SK-N-SH treated with all-trans-retinoic acid at 6 μM for 48 hours (cell line): ENCODE measurements at regions not wholly inside any gene's neighbourhood (a gene's known extent, or its start where the extent isn't known, plus 50 kb on each side); places are given as distances from the start of the nearest gene placed in this dataset.

ENCODE experiments used
- ATAC-seq: fragments of 200-7000 bp; cut with Tn5 transposase; 3 replicates; pipeline ENCODE4 v1.9.1; 2020; ENCODE audit warnings: mild to moderate bottlenecking, moderate library complexity
- ARNTL ChIP-seq: fragments of 450-650 bp; formaldehyde crosslinking; IDR thresholded peaks from 2 replicates; pipeline ENCODE4 v1.5.0; 2020; ENCODE audit warnings: low read depth, mild to moderate bottlenecking, moderate library complexity, borderline replicate concordance
- BACH2 ChIP-seq: fragments of 250-450 bp; sonication (Bioruptor Pico); IDR thresholded peaks from 2 replicates; pipeline ENCODE4 v1.9.0; 2021; ENCODE audit warnings: mild to moderate bottlenecking, borderline replicate concordance
- ESRRG ChIP-seq: fragments of 250-450 bp; sonication (Bioruptor Pico); IDR thresholded peaks from 2 replicates; pipeline ENCODE4 v1.6.1; 2021; ENCODE audit warnings: mild to moderate bottlenecking
- GLIS3 ChIP-seq: fragments of 250-450 bp; sonication (Bioruptor Pico); IDR thresholded peaks from 2 replicates; pipeline ENCODE4 v1.5.0; 2020; ENCODE audit warnings: mild to moderate bottlenecking, moderate library complexity
- ISL1 ChIP-seq: fragments of 250-450 bp; sonication (Bioruptor Pico); IDR thresholded peaks from 2 replicates; pipeline ENCODE4 v2.1.2; 2022; ENCODE audit warnings: mild to moderate bottlenecking, moderate library complexity
- RARB ChIP-seq: fragments of 250-450 bp; sonication (Bioruptor Pico); IDR thresholded peaks from 2 replicates; pipeline ENCODE4 v1.8.0; 2021; ENCODE audit warnings: mild to moderate bottlenecking, moderate library complexity
- SNAI2 ChIP-seq: fragments of 250-450 bp; sonication (Bioruptor Pico); IDR thresholded peaks from 2 replicates; pipeline ENCODE4 v1.5.0; 2020; ENCODE audit warnings: mild to moderate bottlenecking, moderate library complexity
- TCF4 ChIP-seq: fragments of 250-450 bp; sonication (Bioruptor Pico); IDR thresholded peaks from 2 replicates; pipeline ENCODE4 v1.8.0; 2021; ENCODE audit warnings: mild to moderate bottlenecking, moderate library complexity, borderline replicate concordance
- TOX ChIP-seq: fragments of 250-450 bp; sonication (Bioruptor Pico); IDR thresholded peaks from 2 replicates; pipeline ENCODE4 v1.8.0; 2021; ENCODE audit warnings: mild to moderate bottlenecking, moderate library complexity, borderline replicate concordance
- ZC3H10 ChIP-seq: fragments of 250-450 bp; sonication (Bioruptor Pico); IDR thresholded peaks from 2 replicates; pipeline ENCODE4 v1.5.1; 2021; ENCODE audit warnings: mild to moderate bottlenecking, moderate library complexity
- ZFP3 ChIP-seq: fragments of 250-450 bp; sonication (Bioruptor Pico); IDR thresholded peaks from 2 replicates; pipeline ENCODE4 v1.5.0; 2020; ENCODE audit warnings: mild to moderate bottlenecking, moderate library complexity
- ZFP30 ChIP-seq: fragments of 450-650 bp; formaldehyde crosslinking; IDR thresholded peaks from 2 replicates; pipeline ENCODE4 v1.5.0; 2022; ENCODE audit warnings: mild to moderate bottlenecking, moderate library complexity
- ZNF565 ChIP-seq: fragments of 450-650 bp; formaldehyde crosslinking; conservative IDR thresholded peaks from 2 replicates; pipeline ENCODE4 v1.5.0; 2020; ENCODE audit warnings: low read depth, mild to moderate bottlenecking, moderate library complexity
- ZNF70 ChIP-seq: fragments of 450-650 bp; formaldehyde crosslinking; IDR thresholded peaks from 2 replicates; pipeline ENCODE4 v1.5.0; 2020; ENCODE audit warnings: mild to moderate bottlenecking, moderate library complexity
- ZNF8 ChIP-seq: fragments of 450-650 bp; formaldehyde crosslinking; IDR thresholded peaks from 2 replicates; pipeline ENCODE4 v1.5.0; 2020; ENCODE audit warnings: mild to moderate bottlenecking, moderate library complexity
- TF ChIP-seq, protein P1 (sequence below): fragments of 250-450 bp; sonication (Bioruptor Pico); IDR thresholded peaks from 2 replicates; pipeline ENCODE4 v1.8.0; 2020; ENCODE audit warnings: mild to moderate bottlenecking, moderate library complexity, borderline replicate concordance
- TF ChIP-seq, protein P2 (sequence below): fragments of 250-450 bp; sonication (Bioruptor Pico); IDR thresholded peaks from 2 replicates; pipeline ENCODE4 v1.5.0; 2020; ENCODE audit warnings: mild to moderate bottlenecking, moderate library complexity
- TF ChIP-seq, protein P3 (sequence below): fragments of 250-450 bp; sonication (Bioruptor Pico); IDR thresholded peaks from 2 replicates; pipeline ENCODE4 v1.5.1; 2020; ENCODE audit warnings: low read depth, mild to moderate bottlenecking, moderate library complexity
- TF ChIP-seq, protein P4 (sequence below): fragments of 250-450 bp; sonication (Bioruptor Pico); IDR thresholded peaks from 2 replicates; pipeline ENCODE4 v1.5.1; 2021; ENCODE audit warnings: mild to moderate bottlenecking, moderate library complexity
- TF ChIP-seq, protein P5 (sequence below): fragments of 250-450 bp; sonication (Bioruptor Pico); IDR thresholded peaks from 2 replicates; pipeline ENCODE4 v1.8.0; 2021; ENCODE audit warnings: low read depth, mild to moderate bottlenecking, moderate library complexity, borderline replicate concordance

DNA sequence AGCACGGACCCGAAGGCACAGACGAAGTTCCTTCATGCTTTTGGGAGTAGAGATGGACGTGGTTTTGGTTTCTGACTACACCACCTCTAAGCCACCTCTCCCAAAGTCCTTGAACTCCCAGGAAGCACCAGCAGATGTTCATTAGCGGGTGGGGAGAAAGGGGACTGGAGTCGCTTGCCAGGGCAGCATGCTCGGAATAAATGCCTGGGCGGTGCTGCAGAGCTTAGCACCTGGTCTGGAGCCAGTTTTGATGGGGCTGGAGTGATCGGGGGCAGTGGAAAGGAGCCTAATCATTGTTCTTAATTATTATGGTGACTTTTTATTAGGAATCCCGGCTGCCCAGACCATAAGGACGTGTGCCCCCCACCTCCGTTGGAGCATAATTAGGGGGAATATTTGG is 220.8 kb downstream of the TFCP2L1 start:
- ATAC-seq: no peak

DNA sequence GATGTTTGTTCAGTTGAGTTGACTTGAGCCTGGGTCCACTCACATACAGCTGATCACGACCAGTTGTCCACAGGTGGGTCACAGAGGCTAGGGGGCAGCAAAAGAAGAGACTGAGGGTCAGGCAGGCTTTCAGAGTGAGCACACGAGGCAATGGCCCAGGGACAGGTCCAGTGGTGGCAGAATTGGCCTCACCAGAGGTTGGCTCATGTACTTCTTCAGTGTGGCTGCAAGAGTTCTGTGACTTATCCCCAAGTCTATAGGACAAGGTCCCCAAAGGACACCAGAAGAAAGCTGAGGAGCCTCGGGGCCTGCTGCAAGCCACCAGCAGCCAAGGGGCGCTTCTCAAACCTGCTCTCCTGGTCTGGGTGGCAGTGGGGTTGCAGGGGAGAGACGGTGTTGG is 219.8 kb downstream of the TFCP2L1 start:
- ATAC-seq: no peak
- TF ChIP-seq, protein P1, sequence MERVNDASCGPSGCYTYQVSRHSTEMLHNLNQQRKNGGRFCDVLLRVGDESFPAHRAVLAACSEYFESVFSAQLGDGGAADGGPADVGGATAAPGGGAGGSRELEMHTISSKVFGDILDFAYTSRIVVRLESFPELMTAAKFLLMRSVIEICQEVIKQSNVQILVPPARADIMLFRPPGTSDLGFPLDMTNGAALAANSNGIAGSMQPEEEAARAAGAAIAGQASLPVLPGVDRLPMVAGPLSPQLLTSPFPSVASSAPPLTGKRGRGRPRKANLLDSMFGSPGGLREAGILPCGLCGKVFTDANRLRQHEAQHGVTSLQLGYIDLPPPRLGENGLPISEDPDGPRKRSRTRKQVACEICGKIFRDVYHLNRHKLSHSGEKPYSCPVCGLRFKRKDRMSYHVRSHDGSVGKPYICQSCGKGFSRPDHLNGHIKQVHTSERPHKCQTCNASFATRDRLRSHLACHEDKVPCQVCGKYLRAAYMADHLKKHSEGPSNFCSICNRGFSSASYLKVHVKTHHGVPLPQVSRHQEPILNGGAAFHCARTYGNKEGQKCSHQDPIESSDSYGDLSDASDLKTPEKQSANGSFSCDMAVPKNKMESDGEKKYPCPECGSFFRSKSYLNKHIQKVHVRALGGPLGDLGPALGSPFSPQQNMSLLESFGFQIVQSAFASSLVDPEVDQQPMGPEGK (CRISPR knock-in tag): no peak
- no peak for TF ChIP-seq GLIS3 (CRISPR knock-in tag)
- no peak for TF ChIP-seq ZNF70 (CRISPR knock-in tag)
- no peak for TF ChIP-seq TOX (CRISPR knock-in tag)
- TF ChIP-seq, protein P2, sequence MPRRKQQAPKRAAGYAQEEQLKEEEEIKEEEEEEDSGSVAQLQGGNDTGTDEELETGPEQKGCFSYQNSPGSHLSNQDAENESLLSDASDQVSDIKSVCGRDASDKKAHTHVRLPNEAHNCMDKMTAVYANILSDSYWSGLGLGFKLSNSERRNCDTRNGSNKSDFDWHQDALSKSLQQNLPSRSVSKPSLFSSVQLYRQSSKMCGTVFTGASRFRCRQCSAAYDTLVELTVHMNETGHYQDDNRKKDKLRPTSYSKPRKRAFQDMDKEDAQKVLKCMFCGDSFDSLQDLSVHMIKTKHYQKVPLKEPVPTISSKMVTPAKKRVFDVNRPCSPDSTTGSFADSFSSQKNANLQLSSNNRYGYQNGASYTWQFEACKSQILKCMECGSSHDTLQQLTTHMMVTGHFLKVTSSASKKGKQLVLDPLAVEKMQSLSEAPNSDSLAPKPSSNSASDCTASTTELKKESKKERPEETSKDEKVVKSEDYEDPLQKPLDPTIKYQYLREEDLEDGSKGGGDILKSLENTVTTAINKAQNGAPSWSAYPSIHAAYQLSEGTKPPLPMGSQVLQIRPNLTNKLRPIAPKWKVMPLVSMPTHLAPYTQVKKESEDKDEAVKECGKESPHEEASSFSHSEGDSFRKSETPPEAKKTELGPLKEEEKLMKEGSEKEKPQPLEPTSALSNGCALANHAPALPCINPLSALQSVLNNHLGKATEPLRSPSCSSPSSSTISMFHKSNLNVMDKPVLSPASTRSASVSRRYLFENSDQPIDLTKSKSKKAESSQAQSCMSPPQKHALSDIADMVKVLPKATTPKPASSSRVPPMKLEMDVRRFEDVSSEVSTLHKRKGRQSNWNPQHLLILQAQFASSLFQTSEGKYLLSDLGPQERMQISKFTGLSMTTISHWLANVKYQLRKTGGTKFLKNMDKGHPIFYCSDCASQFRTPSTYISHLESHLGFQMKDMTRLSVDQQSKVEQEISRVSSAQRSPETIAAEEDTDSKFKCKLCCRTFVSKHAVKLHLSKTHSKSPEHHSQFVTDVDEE (CRISPR knock-in tag): no peak
- TF ChIP-seq ZC3H10 (CRISPR knock-in tag): no peak

More for the DNA sequence above, 220.8 kb downstream of the TFCP2L1 start:
- TF ChIP-seq, protein P3, sequence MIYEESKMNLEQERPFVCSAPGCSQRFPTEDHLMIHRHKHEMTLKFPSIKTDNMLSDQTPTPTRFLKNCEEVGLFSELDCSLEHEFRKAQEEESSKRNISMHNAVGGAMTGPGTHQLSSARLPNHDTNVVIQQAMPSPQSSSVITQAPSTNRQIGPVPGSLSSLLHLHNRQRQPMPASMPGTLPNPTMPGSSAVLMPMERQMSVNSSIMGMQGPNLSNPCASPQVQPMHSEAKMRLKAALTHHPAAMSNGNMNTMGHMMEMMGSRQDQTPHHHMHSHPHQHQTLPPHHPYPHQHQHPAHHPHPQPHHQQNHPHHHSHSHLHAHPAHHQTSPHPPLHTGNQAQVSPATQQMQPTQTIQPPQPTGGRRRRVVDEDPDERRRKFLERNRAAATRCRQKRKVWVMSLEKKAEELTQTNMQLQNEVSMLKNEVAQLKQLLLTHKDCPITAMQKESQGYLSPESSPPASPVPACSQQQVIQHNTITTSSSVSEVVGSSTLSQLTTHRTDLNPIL (CRISPR knock-in tag): no peak
- TF ChIP-seq TCF4 (CRISPR knock-in tag) (no peak), ZC3H10 (CRISPR knock-in tag) (no peak), ZNF70 (CRISPR knock-in tag) (no peak), SNAI2 (CRISPR knock-in tag) (no peak), ZFP30 (CRISPR knock-in tag) (no peak), ARNTL (CRISPR knock-in tag) (no peak), ZFP3 (CRISPR knock-in tag) (no peak), ZNF565 (CRISPR knock-in tag) (no peak), GLIS3 (CRISPR knock-in tag) (no peak), BACH2 (CRISPR knock-in tag) (no peak), ISL1 (no peak), ZNF8 (no peak), RARB (CRISPR knock-in tag) (no peak), TOX (CRISPR knock-in tag) (no peak), ESRRG (no peak)
- TF ChIP-seq, protein P2 (CRISPR knock-in tag): no peak
- TF ChIP-seq, protein P4, sequence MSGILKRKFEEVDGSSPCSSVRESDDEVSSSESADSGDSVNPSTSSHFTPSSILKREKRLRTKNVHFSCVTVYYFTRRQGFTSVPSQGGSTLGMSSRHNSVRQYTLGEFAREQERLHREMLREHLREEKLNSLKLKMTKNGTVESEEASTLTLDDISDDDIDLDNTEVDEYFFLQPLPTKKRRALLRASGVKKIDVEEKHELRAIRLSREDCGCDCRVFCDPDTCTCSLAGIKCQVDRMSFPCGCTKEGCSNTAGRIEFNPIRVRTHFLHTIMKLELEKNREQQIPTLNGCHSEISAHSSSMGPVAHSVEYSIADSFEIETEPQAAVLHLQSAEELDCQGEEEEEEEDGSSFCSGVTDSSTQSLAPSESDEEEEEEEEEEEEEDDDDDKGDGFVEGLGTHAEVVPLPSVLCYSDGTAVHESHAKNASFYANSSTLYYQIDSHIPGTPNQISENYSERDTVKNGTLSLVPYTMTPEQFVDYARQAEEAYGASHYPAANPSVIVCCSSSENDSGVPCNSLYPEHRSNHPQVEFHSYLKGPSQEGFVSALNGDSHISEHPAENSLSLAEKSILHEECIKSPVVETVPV (CRISPR knock-in tag): no peak
- TF ChIP-seq, protein P5, sequence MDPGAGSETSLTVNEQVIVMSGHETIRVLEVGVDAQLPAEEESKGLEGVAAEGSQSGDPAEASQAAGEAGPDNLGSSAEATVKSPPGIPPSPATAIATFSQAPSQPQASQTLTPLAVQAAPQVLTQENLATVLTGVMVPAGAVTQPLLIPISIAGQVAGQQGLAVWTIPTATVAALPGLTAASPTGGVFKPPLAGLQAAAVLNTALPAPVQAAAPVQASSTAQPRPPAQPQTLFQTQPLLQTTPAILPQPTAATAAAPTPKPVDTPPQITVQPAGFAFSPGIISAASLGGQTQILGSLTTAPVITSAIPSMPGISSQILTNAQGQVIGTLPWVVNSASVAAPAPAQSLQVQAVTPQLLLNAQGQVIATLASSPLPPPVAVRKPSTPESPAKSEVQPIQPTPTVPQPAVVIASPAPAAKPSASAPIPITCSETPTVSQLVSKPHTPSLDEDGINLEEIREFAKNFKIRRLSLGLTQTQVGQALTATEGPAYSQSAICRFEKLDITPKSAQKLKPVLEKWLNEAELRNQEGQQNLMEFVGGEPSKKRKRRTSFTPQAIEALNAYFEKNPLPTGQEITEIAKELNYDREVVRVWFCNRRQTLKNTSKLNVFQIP (CRISPR knock-in tag): no peak
- TF ChIP-seq, all 23 proteins: peak for 0
